DOHH2 (cell line): ENCODE measurements at regions not wholly inside any gene's neighbourhood (a gene's known extent, or its start where the extent isn't known, plus 50 kb on each side); places are given as distances from the start of the nearest gene placed in this dataset.

Source experiments
- H3F3A ChIP-seq: fragments of 200-600 bp; sonication (generic), shearing (Covaris generic); 2 replicates; pipeline ENCODE4 v1.6.0; 2016; ENCODE audit warnings: antibody characterized with exemption, mild to moderate bottlenecking; ENCODE audit not compliant: control insufficient read depth, insufficient read depth
- H3K27ac ChIP-seq: fragments of 200-600 bp; sonication (generic); 2 replicates; pipeline ENCODE4 v1.5.1; 2014; ENCODE audit warnings: low read depth, mild to moderate bottlenecking, low read length, moderate library complexity
- H3K27me3 ChIP-seq: fragments of 200-600 bp; sonication (generic); 2 replicates; pipeline ENCODE4 v1.6.1; 2014; ENCODE audit warnings: mild to moderate bottlenecking, low read length, mixed read lengths; ENCODE audit not compliant: control insufficient read depth
- H3K36me3 ChIP-seq: fragments of 200-600 bp; sonication (generic); 2 replicates; pipeline ENCODE4 v1.6.1; 2014; ENCODE audit warnings: mild to moderate bottlenecking, low read length, moderate library complexity, mixed read lengths; ENCODE audit not compliant: control insufficient read depth
- H3K4me1 ChIP-seq: fragments of 200-600 bp; sonication (generic); 2 replicates; pipeline ENCODE4 v1.6.1; 2014; ENCODE audit warnings: mild to moderate bottlenecking, low read length, mixed read lengths; ENCODE audit not compliant: control insufficient read depth
- H3K4me2 ChIP-seq: fragments of 200-600 bp; sonication (generic); 2 replicates; pipeline ENCODE4 v1.6.0; 2014; ENCODE audit warnings: mild to moderate bottlenecking, low read length, moderate library complexity
- H3K4me3 ChIP-seq: fragments of 200-600 bp; sonication (generic); 2 replicates; pipeline ENCODE4 v1.5.1; 2014; ENCODE audit warnings: mild to moderate bottlenecking, low read length, mixed read lengths
- H3K79me2 ChIP-seq: fragments of 200-600 bp; sonication (generic); 2 replicates; pipeline ENCODE4 v1.6.1; 2014; ENCODE audit warnings: mild to moderate bottlenecking, low read length, mixed read lengths; ENCODE audit not compliant: control insufficient read depth
- H3K9me2 ChIP-seq: fragments of 200-600 bp; sonication (generic); replicated peaks from 2 replicates; pipeline ENCODE4 v1.6.1; 2014; ENCODE audit warnings: mild to moderate bottlenecking, low read length, mixed read lengths; ENCODE audit not compliant: control insufficient read depth
- H3K9me3 ChIP-seq: fragments of 200-600 bp; sonication (generic); 2 replicates; pipeline ENCODE4 v1.6.1; 2014; ENCODE audit warnings: antibody characterized with exemption, low read length, mixed read lengths; ENCODE audit not compliant: control insufficient read depth, insufficient read depth
- H4K20me1 ChIP-seq: fragments of 200-600 bp; sonication (generic); 2 replicates; pipeline ENCODE4 v1.6.0; 2014; ENCODE audit warnings: low read depth, mild to moderate bottlenecking, antibody characterized with exemption, low read length, moderate library complexity; ENCODE audit not compliant: control insufficient read depth, insufficient read depth
- EZH2phosphoT487 ChIP-seq: fragments of 200-600 bp; sonication (generic); IDR thresholded peaks from 2 replicates; pipeline ENCODE4 v1.6.1; 2017; ENCODE audit warnings: borderline replicate concordance, mild to moderate bottlenecking, antibody characterized with exemption, low read length, moderate library complexity, mixed read lengths
- TF ChIP-seq, protein P1 (sequence below): fragments of 200-600 bp; sonication (generic); IDR thresholded peaks from one replicate; pipeline ENCODE4 v1.5.1; 2014; ENCODE audit warnings: antibody characterized with exemption, mild to moderate bottlenecking, low read depth, low read length; ENCODE audit not compliant: poor library complexity, severe bottlenecking

GRCh38 chrX:128439159-128439558 is 387.0 kb upstream of the ACTRT1 start:
- TF ChIP-seq EZH2phosphoT487 = no peak
- TF ChIP-seq, protein P1, sequence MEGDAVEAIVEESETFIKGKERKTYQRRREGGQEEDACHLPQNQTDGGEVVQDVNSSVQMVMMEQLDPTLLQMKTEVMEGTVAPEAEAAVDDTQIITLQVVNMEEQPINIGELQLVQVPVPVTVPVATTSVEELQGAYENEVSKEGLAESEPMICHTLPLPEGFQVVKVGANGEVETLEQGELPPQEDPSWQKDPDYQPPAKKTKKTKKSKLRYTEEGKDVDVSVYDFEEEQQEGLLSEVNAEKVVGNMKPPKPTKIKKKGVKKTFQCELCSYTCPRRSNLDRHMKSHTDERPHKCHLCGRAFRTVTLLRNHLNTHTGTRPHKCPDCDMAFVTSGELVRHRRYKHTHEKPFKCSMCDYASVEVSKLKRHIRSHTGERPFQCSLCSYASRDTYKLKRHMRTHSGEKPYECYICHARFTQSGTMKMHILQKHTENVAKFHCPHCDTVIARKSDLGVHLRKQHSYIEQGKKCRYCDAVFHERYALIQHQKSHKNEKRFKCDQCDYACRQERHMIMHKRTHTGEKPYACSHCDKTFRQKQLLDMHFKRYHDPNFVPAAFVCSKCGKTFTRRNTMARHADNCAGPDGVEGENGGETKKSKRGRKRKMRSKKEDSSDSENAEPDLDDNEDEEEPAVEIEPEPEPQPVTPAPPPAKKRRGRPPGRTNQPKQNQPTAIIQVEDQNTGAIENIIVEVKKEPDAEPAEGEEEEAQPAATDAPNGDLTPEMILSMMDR = no peak
- H3K4me1 ChIP-seq = no peaks in the 10 kb centered on the region

GRCh38 chrX:128438082-128438481 is 385.9 kb upstream of the ACTRT1 start:
- no peaks in the 10 kb centered on the region for H3F3A ChIP-seq
- no peaks in the 10 kb centered on the region for H4K20me1 ChIP-seq
- no peak overlapping the region for H3K4me2 ChIP-seq
- H3K27me3 ChIP-seq = no peaks in the 10 kb centered on the region
- H3K27ac ChIP-seq = no peak overlapping the region
- TF ChIP-seq, protein P1 = no peak
- TF ChIP-seq EZH2phosphoT487 = no peak
- H3K79me2 ChIP-seq = no peaks in the 10 kb centered on the region
- H3K4me1 ChIP-seq = no peaks in the 10 kb centered on the region
- no peak overlapping the region for H3K4me3 ChIP-seq
- no peaks in the 10 kb centered on the region for H3K36me3 ChIP-seq
- H3K9me3 ChIP-seq = no peaks in the 10 kb centered on the region
- no peaks in the 10 kb centered on the region for H3K9me2 ChIP-seq

More at GRCh38 chrX:128439159-128439558, 387.0 kb upstream of the ACTRT1 start:
- H3K4me3 ChIP-seq = no peak overlapping the region
- H4K20me1 ChIP-seq = no peaks in the 10 kb centered on the region
- H3K27ac ChIP-seq = no peak overlapping the region
- H3K9me2 ChIP-seq = no peaks in the 10 kb centered on the region
- H3K36me3 ChIP-seq = no peaks in the 10 kb centered on the region
- H3K9me3 ChIP-seq = no peaks in the 10 kb centered on the region
- H3K4me2 ChIP-seq = no peak overlapping the region
- no peaks in the 10 kb centered on the region for H3F3A ChIP-seq
- H3K27me3 ChIP-seq = no peaks in the 10 kb centered on the region
- no peaks in the 10 kb centered on the region for H3K79me2 ChIP-seq

DNA sequence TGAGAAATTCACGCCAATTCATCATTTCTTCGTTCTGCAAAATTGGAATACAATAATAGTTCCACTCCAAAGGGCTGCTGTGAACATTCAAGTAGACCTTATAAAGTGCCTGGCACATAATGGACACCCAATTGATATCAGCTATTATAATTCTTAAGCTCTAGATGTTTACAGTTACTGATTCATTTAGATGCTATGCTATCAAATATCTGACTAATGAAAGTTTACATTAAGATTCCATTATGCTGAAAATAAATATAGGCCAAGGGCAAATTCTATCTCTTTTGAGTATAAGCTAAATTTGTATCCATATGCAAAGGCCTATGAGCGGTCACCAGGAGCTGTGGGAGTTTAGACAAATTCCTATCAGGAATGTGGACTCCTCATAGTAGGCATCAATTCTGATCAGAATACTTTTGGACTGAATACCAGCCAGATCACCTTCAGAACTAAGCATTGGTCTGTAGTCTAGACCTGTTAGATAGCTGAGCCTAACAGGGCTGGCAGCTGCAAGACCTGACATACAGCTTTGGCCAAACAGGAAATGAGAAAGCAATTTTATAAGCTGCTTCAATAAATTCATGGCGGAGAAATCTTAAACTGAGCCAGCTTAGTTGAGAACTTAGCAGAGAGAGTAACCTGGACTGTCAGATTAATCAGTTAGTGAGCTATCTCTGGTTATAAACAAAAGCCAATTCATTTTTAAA is 384.3 kb upstream of the ACTRT1 start:
- no peak overlapping the region for H3K27ac ChIP-seq
- H3K79me2 ChIP-seq = no peaks in the 10 kb centered on the region
- no peaks in the 10 kb centered on the region for H3K9me2 ChIP-seq
- no peaks in the 10 kb centered on the region for H4K20me1 ChIP-seq
- H3K4me2 ChIP-seq = no peak overlapping the region
- no peaks in the 10 kb centered on the region for H3K9me3 ChIP-seq
- no peaks in the 10 kb centered on the region for H3F3A ChIP-seq
- no peaks in the 10 kb centered on the region for H3K36me3 ChIP-seq
- TF ChIP-seq, protein P1 = no peak
- TF ChIP-seq EZH2phosphoT487 = no peak
- H3K4me3 ChIP-seq = no peak overlapping the region
- H3K4me1 ChIP-seq = no peaks in the 10 kb centered on the region
- H3K27me3 ChIP-seq = no peaks in the 10 kb centered on the region
